HG02852 (cell line): ENCODE measurements at regions not wholly inside any gene's neighbourhood (a gene's known extent, or its start where the extent isn't known, plus 50 kb on each side); places are given as distances from the start of the nearest gene placed in this dataset.
"Not testable (repeated sequence)": the region's sequence is repeated elsewhere in the genome, so short reads cannot be mapped to it uniquely, and the experiment has no call there.

ENCODE experiments used
- ATAC-seq: cut with Tn5 transposase; IDR thresholded peaks from one replicate; pipeline ENCODE4 v1.9.1; 2021; ENCODE audit warnings: mild to moderate bottlenecking, moderate library complexity; ENCODE audit not compliant: unreplicated experiment

- not testable (repeated sequence) for ATAC-seq
Observed at GRCh38 chr6:75031102-75031501, 174.8 kb downstream of the COL12A1 start.

- no peak for ATAC-seq
Observed at GRCh38 chr6:75029333-75029732, 176.5 kb downstream of the COL12A1 start.

- ATAC-seq, result no peak
Observed at GRCh38 chr6:75025371-75025770, 180.5 kb downstream of the COL12A1 start.

- no peak for ATAC-seq
Observed at GRCh38 chr6:75024828-75025227, 181.0 kb downstream of the COL12A1 start.

GRCh38 chr6:75023634-75024033, 182.2 kb downstream of the COL12A1 start:
- ATAC-seq, result no peak

GRCh38 chr6:75020971-75021370, 184.9 kb downstream of the COL12A1 start:
- no peak for ATAC-seq

GRCh38 chr6:75020376-75020775, 185.5 kb downstream of the COL12A1 start:
- ATAC-seq, result no peak

GRCh38 chr6:75012018-75012417, 193.8 kb downstream of the COL12A1 start:
- no peak for ATAC-seq

- not testable (repeated sequence) for ATAC-seq
Observed at GRCh38 chr6:75003984-75004383, 201.9 kb downstream of the COL12A1 start.

- no peak for ATAC-seq
Observed at GRCh38 chr6:74997646-74998045, 208.2 kb downstream of the COL12A1 start.

- ATAC-seq, result no peak
Observed at GRCh38 chr6:74993136-74993535, 212.7 kb downstream of the COL12A1 start.

GRCh38 chr6:74991573-74992332, 214.1 kb downstream of the COL12A1 start:
- ATAC-seq, result no peak

GRCh38 chr6:74979065-74979766, 226.6 kb downstream of the COL12A1 start:
- no peak for ATAC-seq

- ATAC-seq, result no peak
Observed at GRCh38 chr6:74976701-74977100, 229.2 kb downstream of the COL12A1 start.

- no peak for ATAC-seq
Observed at GRCh38 chr6:74976026-74976425, 229.8 kb downstream of the COL12A1 start.

- ATAC-seq, result no peak
Observed at GRCh38 chr6:74973591-74973990, 232.3 kb downstream of the COL12A1 start.

- ATAC-seq, result no peak
Observed at GRCh38 chr6:74971633-74972032, 234.2 kb downstream of the COL12A1 start.

GRCh38 chr6:74969591-74970267, 236.1 kb downstream of the COL12A1 start:
- no peak for ATAC-seq

- ATAC-seq, result no peak
Observed at GRCh38 chr6:74967821-74968220, 238.0 kb downstream of the COL12A1 start.

GRCh38 chr6:74966712-74967111, 239.1 kb downstream of the COL12A1 start:
- no peak for ATAC-seq

GRCh38 chr6:74964871-74965441, 240.9 kb downstream of the COL12A1 start:
- ATAC-seq, result no peak
